IMR-90 (cell line): ENCODE measurements at regions not wholly inside any gene's neighbourhood (a gene's known extent, or its start where the extent isn't known, plus 50 kb on each side); places are given as distances from the start of the nearest gene placed in this dataset.

ENCODE experiments used
- BHLHE40 ChIP-seq: fragments of 150-350 bp; IDR thresholded peaks from 2 replicates; pipeline ENCODE4 v1.6.1; 2016; ENCODE audit warnings: mild to moderate bottlenecking, low read depth, low read length
- CEBPB ChIP-seq: IDR thresholded peaks from 2 replicates; pipeline ENCODE4 v1.6.1; 2012; ENCODE audit warnings: low read depth, low read length, improper control_type of control experiment
- CTCF ChIP-seq: conservative IDR thresholded peaks from 2 replicates; pipeline ENCODE4 v1.5.1; 2012; ENCODE audit warnings: mild to moderate bottlenecking, low read depth, low read length, improper control_type of control experiment
- ELK1 ChIP-seq: fragments of 150-350 bp; IDR thresholded peaks from 2 replicates; pipeline ENCODE4 v1.6.1; 2016; ENCODE audit warnings: low read depth, mild to moderate bottlenecking, low read length, moderate library complexity, borderline replicate concordance
- MAFK ChIP-seq: IDR thresholded peaks from 2 replicates; pipeline ENCODE4 v1.6.1; 2012; ENCODE audit warnings: low read depth, low read length, improper control_type of control experiment
- MAZ ChIP-seq: IDR thresholded peaks from 2 replicates; pipeline ENCODE4 v1.6.1; 2012; ENCODE audit warnings: low read depth, mild to moderate bottlenecking, low read length, improper control_type of control experiment, moderate library complexity, borderline replicate concordance
- MXI1 ChIP-seq: IDR thresholded peaks from 2 replicates; pipeline ENCODE4 v1.6.1; 2012; ENCODE audit warnings: low read depth, mild to moderate bottlenecking, low read length, moderate library complexity, borderline replicate concordance
- POLR2A ChIP-seq: IDR thresholded peaks from 2 replicates; pipeline ENCODE4 v1.6.1; 2012; ENCODE audit warnings: mild to moderate bottlenecking, low read depth, low read length
- RAD21 ChIP-seq: IDR thresholded peaks from 2 replicates; pipeline ENCODE4 v1.6.1; 2012; ENCODE audit warnings: low read length, improper control_type of control experiment
- RCOR1 ChIP-seq: IDR thresholded peaks from 2 replicates; pipeline ENCODE4 v1.6.1; 2012; ENCODE audit warnings: mild to moderate bottlenecking, low read length, improper control_type of control experiment; ENCODE audit not compliant: insufficient replicate concordance
- RFX5 ChIP-seq: IDR thresholded peaks from 2 replicates; pipeline ENCODE4 v1.8.0; 2012; ENCODE audit warnings: low read depth, mild to moderate bottlenecking, low read length, moderate library complexity
- SMC3 ChIP-seq: fragments of 150-350 bp; IDR thresholded peaks from 2 replicates; pipeline ENCODE4 v1.6.1; 2016; ENCODE audit warnings: low read depth, mild to moderate bottlenecking, antibody characterized with exemption, low read length, moderate library complexity
- USF2 ChIP-seq: fragments of 150-350 bp; IDR thresholded peaks from 2 replicates; pipeline ENCODE4 v1.6.1; 2017; ENCODE audit warnings: mild to moderate bottlenecking, antibody characterized with exemption, low read length, low read depth

GRCh38 chr5:118479285-118479684 is 509.1 kb downstream of the DTWD2 start:
- TF ChIP-seq POLR2A (no peak), MXI1 (no peak), RCOR1 (no peak), CTCF (no peak), RAD21 (no peak), RFX5 (no peak), ELK1 (no peak), CEBPB (no peak), BHLHE40 (no peak), SMC3 (no peak), MAZ (no peak), MAFK (no peak), USF2 (no peak)
